H1 (cell line): ENCODE measurements at regions not wholly inside any gene's neighbourhood (a gene's known extent, or its start where the extent isn't known, plus 50 kb on each side); places are given as distances from the start of the nearest gene placed in this dataset.

ENCODE experiments used
- CTCF ChIA-PET: fragments of 300-600 bp; sonication (Branson Sonifier 250); formaldehyde crosslinking; loops from one replicate; lab custom pipeline; 2021; ENCODE audit not compliant: partially characterized antibody; lab: Charles Lee
- POLR2A ChIA-PET: fragments of 300-600 bp; sonication (Branson Sonifier 250); formaldehyde crosslinking; loops from one replicate; lab custom pipeline; 2021; ENCODE audit warnings: inconsistent platforms; ENCODE audit not compliant: partially characterized antibody; lab: Charles Lee
- DNase-seq, 2 experiments: peaks; one replicate each; pipeline versions ENCODE4 v3.0.0 to v3.0.0-alpha.2; 2010 to 2022; ENCODE audit warnings: low spot score in 2 of 2, low read depth in 1 of 2, mixed read lengths in 1 of 2
- FAIRE-seq: peaks from 2 replicates; lab custom pipeline; 2011; peaks lifted over from hg19 to GRCh38; lab: Jason Lieb, UNC
- H2AFZ ChIP-seq: 2 replicates; pipeline ENCODE4 v1.8.1; 2012; ENCODE audit warnings: low read length, inconsistent platforms
- H2AK5ac ChIP-seq: 2 replicates; pipeline ENCODE4 v1.6.1; 2013; ENCODE audit warnings: low read depth, low read length
- H2BK120ac ChIP-seq: replicated peaks from 2 replicates; pipeline ENCODE3; 2013; ENCODE audit warnings: low read depth, low read length, inconsistent platforms
- H2BK12ac ChIP-seq: 2 replicates; pipeline ENCODE4 v1.6.1; 2013; ENCODE audit warnings: low read depth, low read length
- H2BK15ac ChIP-seq: 2 replicates; pipeline ENCODE4 v1.6.1; 2013; ENCODE audit warnings: low read length
- H2BK20ac ChIP-seq: 2 replicates; pipeline ENCODE4 v1.6.1; 2013; ENCODE audit warnings: low read length
- H2BK5ac ChIP-seq: 2 replicates; pipeline ENCODE4 v1.6.1; 2013; ENCODE audit warnings: low read depth, low read length
- H3K14ac ChIP-seq: 2 replicates; pipeline ENCODE4 v1.6.1; 2013; ENCODE audit warnings: inconsistent platforms; ENCODE audit not compliant: insufficient read length
- H3K18ac ChIP-seq: 2 replicates; pipeline ENCODE4 v1.6.1; 2013; ENCODE audit warnings: low read length; ENCODE audit errors: extremely low read depth
- H3K23ac ChIP-seq: 2 replicates; pipeline ENCODE4 v1.6.1; 2013; ENCODE audit warnings: inconsistent platforms; ENCODE audit not compliant: insufficient read length
- H3K23me2 ChIP-seq: 2 replicates; pipeline ENCODE4 v1.6.1; 2013; ENCODE audit warnings: low read depth, low read length
- H3K27ac ChIP-seq: 2 replicates; pipeline ENCODE4 v1.6.1; 2011; ENCODE audit warnings: low read depth, low read length, inconsistent platforms
- H3K27me3 ChIP-seq, 4 experiments: replicated peaks in 1 of 4; 1 replicate in 1 of 4; 2 replicates in 3 of 4; pipeline versions ENCODE4 v1.6.1 to v1.8.1; 2011 to 2013; ENCODE audit warnings: low read length in 3 of 4, mild to moderate bottlenecking in 3 of 4, inconsistent platforms in 2 of 4, mixed read lengths in 2 of 4, moderate library complexity in 1 of 4; ENCODE audit not compliant: control insufficient read depth in 3 of 4, insufficient read depth in 3 of 4; ENCODE audit errors: extremely low read depth in 1 of 4
- H3K36me3 ChIP-seq, 4 experiments: 2 replicates each; pipeline versions ENCODE4 v1.6.1 to v1.8.1; 2011 to 2013; ENCODE audit warnings: mild to moderate bottlenecking in 4 of 4, low read length in 3 of 4, moderate library complexity in 2 of 4, control low read depth in 1 of 4, inconsistent platforms in 1 of 4; ENCODE audit not compliant: insufficient read depth in 4 of 4, control insufficient read depth in 2 of 4
- H3K4ac ChIP-seq: replicated peaks from 2 replicates; pipeline ENCODE3; 2013; ENCODE audit warnings: low read length, low read depth, mixed read lengths, inconsistent platforms; ENCODE audit not compliant: insufficient read length
- H3K4me1 ChIP-seq, 4 experiments: replicated peaks in 1 of 4; 1 replicate in 1 of 4; 2 replicates in 3 of 4; pipeline versions ENCODE4 v1.6.1 to v1.8.1; 2011 to 2013; ENCODE audit warnings: low read length in 3 of 4, inconsistent platforms in 2 of 4, mixed read lengths in 1 of 4; ENCODE audit not compliant: insufficient read depth in 4 of 4, control insufficient read depth in 3 of 4
- H3K4me2 ChIP-seq, 2 experiments: 2 replicates each; pipeline versions ENCODE4 v1.6.1 to v1.8.1; 2011 to 2013; ENCODE audit warnings: low read depth in 2 of 2, low read length in 2 of 2, control low read depth in 1 of 2, inconsistent platforms in 1 of 2, mild to moderate bottlenecking in 1 of 2; ENCODE audit not compliant: insufficient read depth in 1 of 2
- H3K4me3 ChIP-seq, 4 experiments: fragments of 200-600, 300-600 bp in 1 of 4; sonication (generic), shearing (Covaris generic), sonication (Bioruptor Twin) in 1 of 4; 2 replicates each; pipeline versions ENCODE4 v1.5.1 to v1.8.1; 2011 to 2016; ENCODE audit warnings: low read length in 4 of 4, low read depth in 3 of 4, control low read depth in 2 of 4, inconsistent platforms in 2 of 4, mild to moderate bottlenecking in 2 of 4, mixed read lengths in 1 of 4, moderate library complexity in 1 of 4; ENCODE audit not compliant: insufficient read depth in 2 of 4; ENCODE audit errors: extremely low read depth in 1 of 4
- H3K56ac ChIP-seq: replicated peaks from 2 replicates; pipeline ENCODE3; 2013; ENCODE audit warnings: low read depth, mild to moderate bottlenecking, mixed read lengths, low read length, inconsistent platforms; ENCODE audit not compliant: insufficient read length
- H3K79me1 ChIP-seq: 2 replicates; pipeline ENCODE4 v1.6.1; 2013; ENCODE audit warnings: low read depth, low read length, control low read depth
- H3K79me2 ChIP-seq, 2 experiments: 2 replicates each; pipeline versions ENCODE4 v1.6.1 to v1.8.1; 2012 to 2013; ENCODE audit warnings: low read length in 2 of 2, mild to moderate bottlenecking in 2 of 2, inconsistent platforms in 1 of 2; ENCODE audit not compliant: insufficient read depth in 2 of 2, control insufficient read depth in 1 of 2
- H3K9ac ChIP-seq, 4 experiments: replicated peaks in 1 of 4; 1 replicate in 1 of 4; 2 replicates in 3 of 4; pipeline versions ENCODE4 v1.6.1 to v1.8.1; 2011 to 2013; ENCODE audit warnings: low read depth in 3 of 4, low read length in 3 of 4, control low read depth in 2 of 4, mild to moderate bottlenecking in 2 of 4, moderate library complexity in 2 of 4, inconsistent platforms in 1 of 4; ENCODE audit errors: extremely low read depth in 1 of 4
- H3K9me3 ChIP-seq, 2 experiments: 2 replicates each; pipeline versions ENCODE4 v1.6.1 to v1.8.1; 2012 to 2013; ENCODE audit warnings: mild to moderate bottlenecking in 2 of 2, moderate library complexity in 2 of 2, control low read depth in 1 of 2, inconsistent platforms in 1 of 2, low read depth in 1 of 2, low read length in 1 of 2, mixed read lengths in 1 of 2; ENCODE audit not compliant: insufficient read depth in 2 of 2
- H4K20me1 ChIP-seq, 2 experiments: replicated peaks in 1 of 2; 2 replicates each; pipeline versions ENCODE3 to v1.8.1; 2011 to 2013; ENCODE audit warnings: inconsistent platforms in 2 of 2, low read length in 2 of 2, mild to moderate bottlenecking in 1 of 2; ENCODE audit not compliant: insufficient read depth in 2 of 2, control insufficient read depth in 1 of 2
- H4K5ac ChIP-seq: 2 replicates; pipeline ENCODE4 v1.6.1; 2013; ENCODE audit warnings: low read length, low read depth, mixed read lengths, inconsistent platforms; ENCODE audit not compliant: insufficient read length
- H4K8ac ChIP-seq: 2 replicates; pipeline ENCODE4 v1.8.0; 2013; ENCODE audit warnings: mild to moderate bottlenecking, moderate library complexity, low read length, inconsistent platforms; ENCODE audit not compliant: insufficient read depth; ENCODE audit errors: extremely low read depth
- H4K91ac ChIP-seq: replicated peaks from 2 replicates; pipeline ENCODE3; 2013; ENCODE audit warnings: low read length, mixed read lengths, inconsistent platforms; ENCODE audit not compliant: insufficient read length
- BRCA1 ChIP-seq: IDR thresholded peaks from 2 replicates; pipeline ENCODE4 v1.6.1; 2012; ENCODE audit warnings: low read depth, low read length, improper control_type of control experiment
- RAD21 ChIP-seq, 2 experiments: IDR thresholded peaks in 1 of 2; conservative IDR thresholded peaks in 1 of 2; 2 replicates each; pipeline ENCODE4 v1.6.1; 2011; ENCODE audit warnings: low read depth in 2 of 2, low read length in 2 of 2, improper control_type of control experiment in 1 of 2, inconsistent platforms in 1 of 2, mild to moderate bottlenecking in 1 of 2, moderate library complexity in 1 of 2
- RNF2 ChIP-seq: fragments of 200-900, 300-1000 bp; sonication (generic); IDR thresholded peaks from 2 replicates; pipeline ENCODE4 v1.7.1; 2016; ENCODE audit warnings: borderline replicate concordance, low read depth, mild to moderate bottlenecking, antibody characterized with exemption, low read length; ENCODE audit not compliant: poor library complexity, severe bottlenecking; ENCODE audit errors: missing control alignments
- WGBS, 2 experiments: shearing (Covaris generic) in 1 of 2; methylation state at CpG; one replicate each; pipeline versions ENCODE4 v1.1.6 to v1.1.7; 2013 to 2015; ENCODE audit warnings: low lambda C conversion rate in 2 of 2, mixed read lengths in 2 of 2, inconsistent platforms in 1 of 2, low coverage in 1 of 2, missing lambda C conversion rate in 1 of 2; ENCODE audit not compliant: insufficient replicate concordance in 2 of 2, insufficient coverage in 1 of 2, insufficient read length in 1 of 2; ENCODE audit errors: extremely low coverage in 1 of 2, missing lambda C conversion rate in 1 of 2; 5-methylcytosine and 5-hydroxymethylcytosine counted together
- TF ChIP-seq, protein P1 (sequence below), 3 experiments: IDR thresholded peaks; 1 replicate in 2 of 3; 2 replicates in 1 of 3; pipeline versions ENCODE4 v1.5.1 to v1.6.1; 2011; ENCODE audit warnings: low read length in 3 of 3, mild to moderate bottlenecking in 3 of 3, inconsistent platforms in 2 of 3, low read depth in 1 of 3, moderate library complexity in 1 of 3; ENCODE audit not compliant: insufficient read depth in 1 of 3; ENCODE audit errors: control extremely low read depth in 1 of 3

GRCh38 chr4:137069473-137069872, 462.8 kb downstream of the PCDH18 start:
- Histone ChIP-seq H3K27ac (no peak overlapping the region), H3K4me3 (no peak overlapping the region), H3K79me2 (no peaks in the 10 kb centered on the region), H4K8ac (no peak overlapping the region), H2BK15ac (no peak overlapping the region), H4K91ac (no peak overlapping the region), H3K14ac (no peak overlapping the region), H3K27me3 (no peaks in the 10 kb centered on the region), H2BK5ac (no peak overlapping the region), H3K79me1 (no peaks in the 10 kb centered on the region), H4K20me1 (no peaks in the 10 kb centered on the region), H3K4me1 (no peaks in the 10 kb centered on the region), H2AK5ac (no peak overlapping the region), H2BK12ac (no peak overlapping the region), H2BK20ac (no peak overlapping the region), H3K36me3 (no peaks in the 10 kb centered on the region), H3K56ac (no peak overlapping the region), H2AFZ (peak overlapping the region; percentile 87; the same call in 1 of the 2 replicates), H3K18ac (no peak overlapping the region), H3K4ac (no peak overlapping the region), H3K4me2 (no peak overlapping the region), H3K9ac (no peak overlapping the region), H3K23ac (no peak overlapping the region), H3K9me3 (no peaks in the 10 kb centered on the region), H4K5ac (no peak overlapping the region), H3K23me2 (no peaks in the 10 kb centered on the region; the same call in 1 of the 2 replicates), H2BK120ac (no peak overlapping the region)
- 96% methylated on average over 2 of the region's 2 CpGs; no CpG with 5 or more reads in 1 of the 2 experiments for WGBS, 2 experiments
- TF ChIP-seq, protein P1, sequence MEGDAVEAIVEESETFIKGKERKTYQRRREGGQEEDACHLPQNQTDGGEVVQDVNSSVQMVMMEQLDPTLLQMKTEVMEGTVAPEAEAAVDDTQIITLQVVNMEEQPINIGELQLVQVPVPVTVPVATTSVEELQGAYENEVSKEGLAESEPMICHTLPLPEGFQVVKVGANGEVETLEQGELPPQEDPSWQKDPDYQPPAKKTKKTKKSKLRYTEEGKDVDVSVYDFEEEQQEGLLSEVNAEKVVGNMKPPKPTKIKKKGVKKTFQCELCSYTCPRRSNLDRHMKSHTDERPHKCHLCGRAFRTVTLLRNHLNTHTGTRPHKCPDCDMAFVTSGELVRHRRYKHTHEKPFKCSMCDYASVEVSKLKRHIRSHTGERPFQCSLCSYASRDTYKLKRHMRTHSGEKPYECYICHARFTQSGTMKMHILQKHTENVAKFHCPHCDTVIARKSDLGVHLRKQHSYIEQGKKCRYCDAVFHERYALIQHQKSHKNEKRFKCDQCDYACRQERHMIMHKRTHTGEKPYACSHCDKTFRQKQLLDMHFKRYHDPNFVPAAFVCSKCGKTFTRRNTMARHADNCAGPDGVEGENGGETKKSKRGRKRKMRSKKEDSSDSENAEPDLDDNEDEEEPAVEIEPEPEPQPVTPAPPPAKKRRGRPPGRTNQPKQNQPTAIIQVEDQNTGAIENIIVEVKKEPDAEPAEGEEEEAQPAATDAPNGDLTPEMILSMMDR (IDR thresholded peaks at IDR 0.05; ENCODE audit: control extremely low read depth in 1 of 3, insufficient read depth in 1 of 3, low read depth in 1 of 3, low read length in 3 of 3): peak in 2 of 3 experiments; percentile 22 to 51; a peak in 2 of 4 replicates
- peak; percentile 26 to 45; a peak in 3 of 4 replicates for TF ChIP-seq RAD21 (IDR thresholded peaks at IDR 0.05 in 1 of 2, conservative IDR thresholded peaks at IDR 0.05 in 1 of 2; ENCODE audit: low read depth in 2 of 2, low read length in 2 of 2)
- no peak for TF ChIP-seq BRCA1
- TF ChIP-seq RNF2: no peak
- no peak for FAIRE-seq
- DNase-seq: no peak
- ChIA-PET CTCF (interaction anchor here (0.6 to 3.1 kb wide), 14 partner anchors 10 to 1269 kb away, joined by 3 to 15 read pairs (median 3); no protein-coding TSS in a partner anchor), POLR2A (no interaction called here)
